NOMO-1 treated with dmso at 0.1 percent for 144 hours (cell line): ENCODE measurements at regions not wholly inside any gene's neighbourhood (a gene's known extent, or its start where the extent isn't known, plus 50 kb on each side); places are given as distances from the start of the nearest gene placed in this dataset.

Experiments used
- DNase-seq: peaks from one replicate; lab custom pipeline; 2025; ENCODE audit not compliant: unreplicated experiment; lab: John Stamatoyannopoulos, UW

DNA sequence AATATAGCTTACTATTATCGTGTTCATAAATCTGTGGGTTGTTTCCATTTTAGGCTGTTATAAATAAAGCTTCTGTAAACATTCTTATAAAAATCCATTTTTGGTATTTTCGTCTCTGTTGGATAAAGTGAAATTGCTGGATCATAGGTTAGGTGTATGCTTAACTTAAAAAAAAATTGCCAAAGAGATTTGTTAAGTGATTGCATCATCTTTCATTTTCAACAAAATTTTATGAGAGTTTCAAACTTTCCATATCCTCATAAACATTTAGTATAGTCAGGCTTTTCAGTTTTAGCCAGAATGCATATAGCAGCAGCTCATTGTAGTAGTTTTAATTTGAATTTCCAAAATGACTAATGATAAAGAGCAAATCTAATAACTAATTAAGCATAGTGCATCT is 146.7 kb upstream of the CNTN5 start:
- DNase-seq: no peak

GRCh38 chr11:98895936-98896335 is 124.8 kb upstream of the CNTN5 start:
- DNase-seq: no peak

GRCh38 chr11:98940913-98941312 is 79.8 kb upstream of the CNTN5 start:
- DNase-seq: no peak

GRCh38 chr11:98944461-98944860 is 76.3 kb upstream of the CNTN5 start:
- no peak for DNase-seq

- no peak for DNase-seq
These were observed 68.6 kb upstream of the CNTN5 start for GRCh38 chr11:98952107-98952506.

- DNase-seq: no peak
These were observed 65.2 kb upstream of the CNTN5 start for GRCh38 chr11:98955551-98955950.

DNA sequence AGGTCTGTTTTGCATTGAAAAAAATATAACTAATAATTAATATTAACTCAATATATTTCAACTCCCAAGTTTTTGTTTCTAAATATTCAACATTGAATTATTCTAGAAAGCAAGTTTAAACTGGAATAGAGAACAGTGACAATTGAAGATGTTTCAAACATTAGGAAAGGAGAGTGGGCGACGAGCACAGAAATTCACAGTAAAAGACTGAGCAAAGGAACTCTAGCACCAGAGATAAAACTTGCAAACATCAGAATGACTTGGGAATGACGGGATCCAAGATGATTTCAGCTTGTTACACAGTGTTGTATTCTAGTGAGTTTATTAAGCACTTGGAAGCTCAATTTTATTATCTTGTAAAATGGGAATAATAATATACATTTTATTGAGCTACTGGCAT is 56.6 kb upstream of the CNTN5 start:
- DNase-seq: no peak

DNA sequence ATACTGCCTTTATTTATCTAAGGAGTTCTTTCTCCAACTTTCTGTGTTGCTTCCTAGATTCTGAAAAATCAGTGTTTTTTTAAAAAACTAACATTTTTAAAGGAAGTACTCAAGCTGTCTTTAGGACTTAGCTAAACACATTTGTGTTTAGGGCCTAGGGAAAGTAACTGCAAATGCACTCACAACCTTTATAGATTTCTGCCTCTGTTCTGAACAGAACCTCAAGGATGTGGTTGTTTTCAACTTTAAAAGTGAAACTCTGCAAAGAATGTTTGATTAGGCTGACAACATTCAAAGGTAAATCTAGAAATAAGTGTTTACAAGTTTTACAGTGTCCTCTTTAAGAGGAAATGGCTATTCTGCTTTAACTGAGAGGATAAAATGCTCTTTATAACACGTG is 55.4 kb upstream of the CNTN5 start:
- no peak for DNase-seq

DNA sequence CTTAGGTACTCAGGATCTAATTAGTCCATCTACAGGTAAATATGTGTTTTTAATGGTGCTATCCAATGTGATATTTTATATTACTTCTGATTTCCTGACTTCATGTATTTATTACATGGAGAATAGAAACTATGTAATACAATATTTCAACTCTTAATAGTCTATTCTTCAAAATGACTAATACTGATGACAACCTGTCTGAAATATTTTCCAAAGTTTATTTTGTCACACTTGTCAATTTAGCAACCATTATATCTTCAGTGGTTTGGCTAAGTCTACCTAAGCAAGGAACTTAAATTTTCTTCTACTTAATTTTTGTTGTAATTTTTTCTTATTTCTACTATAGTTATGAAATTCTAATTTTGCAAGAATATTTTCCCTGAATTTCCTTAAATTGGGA is 55.0 kb upstream of the CNTN5 start:
- no peak for DNase-seq

- DNase-seq: no peak
These were observed 53.7 kb upstream of the CNTN5 start for GRCh38 chr11:98967005-98967404.
